K562 (cell line): ENCODE measurements at regions not wholly inside any gene's neighbourhood (a gene's known extent, or its start where the extent isn't known, plus 50 kb on each side); places are given as distances from the start of the nearest gene placed in this dataset.

Experiments
- ATAC-seq: fragments of 200-7000 bp; cut with Tn5 transposase; 3 replicates; pipeline ENCODE4 v1.9.1; 2020; ENCODE audit warnings: moderate library complexity
- BruUV-seq: library from RNA; stranded (reverse); fragments of 400-500 nt; replicated peaks from 2 replicates; lab custom pipeline; 2021; lab: Mats Ljungman, UMichigan
- CTCF ChIA-PET: fragments of 300-600 bp; formaldehyde crosslinking; extraction: SDS; loops from one replicate; lab custom pipeline; 2021; ENCODE audit warnings: low intra/inter-chr PET ratio; lab: Yijun Ruan, JAX
- POLR2A ChIA-PET: fragments of 300-600, 350-650 bp; sonication (Branson Sonifier 250); formaldehyde crosslinking; extraction: SDS; loops from one replicate; lab custom pipeline; 2021; ENCODE audit warnings: antibody characterized with exemption, inconsistent platforms; lab: Yijun Ruan, JAX
- DNase-seq, 4 experiments: peaks; one replicate each; pipeline versions ENCODE4 v3.0.0 to v3.0.0-alpha.2; 2011 to 2018; ENCODE audit warnings: low spot score in 3 of 4, mixed read lengths in 3 of 4; ENCODE audit errors: extremely low read depth in 1 of 4
- FAIRE-seq: peaks from 2 replicates; lab custom pipeline; 2011; peaks lifted over from hg19 to GRCh38; lab: Jason Lieb, UNC
- H2AFZ ChIP-seq: 2 replicates; pipeline ENCODE4 v1.6.0; 2011; ENCODE audit warnings: low read depth, low read length, control low read depth, inconsistent platforms
- H3K27ac ChIP-seq: fragments of 200-600 bp; 3 replicates; pipeline ENCODE4 v1.8.0; 2011; ENCODE audit warnings: low read depth, mild to moderate bottlenecking, control low read depth, inconsistent platforms, low read length, moderate library complexity, mixed read lengths; ENCODE audit errors: extremely low read depth
- H3K27me3 ChIP-seq, 2 experiments: fragments of 300-600 bp in 1 of 2; 2 replicates in 1 of 2; 3 replicates in 1 of 2; pipeline versions ENCODE4 v1.6.0 to v1.8.0; 2011; ENCODE audit warnings: inconsistent platforms in 2 of 2, low read length in 2 of 2, mild to moderate bottlenecking in 1 of 2, mixed read lengths in 1 of 2, moderate library complexity in 1 of 2; ENCODE audit not compliant: control insufficient read depth in 2 of 2, insufficient read depth in 2 of 2
- H3K36me3 ChIP-seq: fragments of 300-600 bp; 3 replicates; pipeline ENCODE4 v1.8.0; 2011; ENCODE audit warnings: mild to moderate bottlenecking, low read length, inconsistent platforms; ENCODE audit not compliant: control insufficient read depth, insufficient read depth
- H3K4me1 ChIP-seq, 2 experiments: fragments of 200-600 bp in 1 of 2; replicated peaks in 1 of 2; 2 replicates in 1 of 2; 3 replicates in 1 of 2; pipeline versions ENCODE4 v1.5.1 to v1.8.0; 2011; ENCODE audit warnings: inconsistent platforms in 2 of 2, low read length in 2 of 2, mild to moderate bottlenecking in 1 of 2, mixed read lengths in 1 of 2, moderate library complexity in 1 of 2; ENCODE audit not compliant: control insufficient read depth in 2 of 2, insufficient read depth in 2 of 2
- H3K4me2 ChIP-seq: 2 replicates; pipeline ENCODE4 v1.6.1; 2011; ENCODE audit warnings: low read length, control low read depth, inconsistent platforms, mixed read lengths; ENCODE audit not compliant: insufficient read depth
- H3K4me3 ChIP-seq: fragments of 200-600 bp; sonication (generic), shearing (Covaris generic); 2 replicates; pipeline ENCODE4 v1.5.1; 2016; ENCODE audit warnings: control low read depth, inconsistent platforms
- H3K79me2 ChIP-seq: fragments of 200-600 bp; 3 replicates; pipeline ENCODE4 v1.8.0; 2011; ENCODE audit warnings: low read length, inconsistent platforms; ENCODE audit not compliant: control insufficient read depth, insufficient read depth
- H3K9ac ChIP-seq, 2 experiments: 2 replicates each; pipeline versions ENCODE4 v1.6.0 to v1.6.1; 2011; ENCODE audit warnings: low read depth in 2 of 2, low read length in 2 of 2, control low read depth in 1 of 2, inconsistent platforms in 1 of 2, mild to moderate bottlenecking in 1 of 2, mixed read lengths in 1 of 2; ENCODE audit not compliant: insufficient read depth in 1 of 2
- H3K9me1 ChIP-seq: one replicate; pipeline ENCODE4 v1.6.0; 2011; ENCODE audit warnings: inconsistent platforms, mild to moderate bottlenecking, low read length, moderate library complexity; ENCODE audit not compliant: control insufficient read depth, insufficient read depth
- H3K9me3 ChIP-seq: replicated peaks from 2 replicates; pipeline ENCODE4 v1.5.1; 2011; ENCODE audit warnings: low read depth, low read length, inconsistent platforms; ENCODE audit not compliant: control insufficient read depth, insufficient read depth
- H4K20me1 ChIP-seq: replicated peaks from 2 replicates; pipeline ENCODE4 v1.6.1; 2011; ENCODE audit warnings: low read length, inconsistent platforms, mixed read lengths; ENCODE audit not compliant: control insufficient read depth, insufficient read depth
- ATF1 ChIP-seq, 2 experiments: fragments of 450-650 bp in 1 of 2; IDR thresholded peaks; 2 replicates each; pipeline ENCODE4 v1.6.1; 2016; ENCODE audit warnings: missing compliant biosample characterization in 1 of 2, missing genetic modification characterization in 1 of 2
- BCL6 ChIP-seq: fragments of 250-450 bp; sonication (Bioruptor Pico); IDR thresholded peaks from 2 replicates; pipeline ENCODE4 v1.4.0; 2020
- CBX2 ChIP-seq: fragments of 200-600 bp; sonication (generic); IDR thresholded peaks from one replicate; pipeline ENCODE4 v1.6.1; 2012; ENCODE audit warnings: mild to moderate bottlenecking, low read length, inconsistent platforms; ENCODE audit not compliant: insufficient read depth, poor library complexity, severe bottlenecking
- CCNT2 ChIP-seq: IDR thresholded peaks from 2 replicates; pipeline ENCODE4 v1.6.1; 2011; ENCODE audit warnings: borderline replicate concordance, low read depth, mild to moderate bottlenecking, moderate library complexity, mixed read lengths, low read length; ENCODE audit not compliant: insufficient read length; ENCODE audit errors: extremely low read depth
- ETV6 ChIP-seq, 3 experiments: fragments of 150-350 bp in 1 of 3; sonication (generic) in 1 of 3; formaldehyde crosslinking in 1 of 3; IDR thresholded peaks; 2 replicates each; pipeline versions ENCODE4 v1.6.1 to v1.8.0; 2014 to 2022; ENCODE audit warnings: borderline replicate concordance in 2 of 3, low read depth in 2 of 3, antibody characterized with exemption in 1 of 3, low read length in 1 of 3, mild to moderate bottlenecking in 1 of 3, missing genetic modification reagents in 1 of 3
- MAX ChIP-seq: sonication (generic); formaldehyde crosslinking; IDR thresholded peaks from 2 replicates; pipeline ENCODE4 v1.9.0; 2022; ENCODE audit warnings: mild to moderate bottlenecking, missing genetic modification reagents
- NKRF ChIP-seq: fragments of 450-650 bp; IDR thresholded peaks from 2 replicates; pipeline ENCODE4 v1.6.1; 2016; ENCODE audit warnings: borderline replicate concordance
- RNF2 ChIP-seq: sonication (generic); IDR thresholded peaks from 2 replicates; pipeline ENCODE4 v1.6.1; 2016
- SETDB1 ChIP-seq: IDR thresholded peaks from one replicate; pipeline ENCODE4 v1.6.1; 2012; ENCODE audit warnings: low read length, control low read depth, inconsistent platforms
- TCFL5 ChIP-seq: fragments of 250-450 bp; sonication (Bioruptor Pico); conservative IDR thresholded peaks from 2 replicates; pipeline ENCODE4 v1.6.1; 2021; ENCODE audit warnings: mild to moderate bottlenecking, moderate library complexity, matching md5 sums
- ZBTB5 ChIP-seq: fragments of 450-650 bp; IDR thresholded peaks from 2 replicates; pipeline ENCODE4 v1.6.1; 2017; ENCODE audit warnings: antibody characterized with exemption
- WGBS: fragments of 100-300 bp; shearing (Covaris generic); methylation state at CpG from one replicate; pipeline ENCODE4 v1.1.6; 2016; ENCODE audit warnings: low coverage, mixed read lengths; ENCODE audit not compliant: insufficient coverage; ENCODE audit errors: missing lambda C conversion rate; 5-methylcytosine and 5-hydroxymethylcytosine counted together
- in situ Hi-C: fragments of 300-500 bp; cut with MboI; formaldehyde crosslinking; loops from 4 replicates; pipeline ENCODE4 v1.15.0; 2018; ENCODE audit warnings: inconsistent platforms, mixed read lengths
- intact Hi-C: fragments of 100-400 bp; cut with micrococcal nuclease; formaldehyde crosslinking; loops from 2 replicates; pipeline ENCODE4 v1.14.2; 2022

GRCh38 chr6:6479785-6480184 is 108.7 kb upstream of the LY86 start:
- DNase-seq, result no peak
- no peak for ATAC-seq
- Histone ChIP-seq H3K36me3 (no peaks in the 10 kb centered on the region), H3K4me3 (no peak overlapping the region), H2AFZ (no peak overlapping the region), H3K9ac (no peak overlapping the region), H3K4me1 (no peaks in the 10 kb centered on the region), H3K4me2 (no peak overlapping the region), H4K20me1 (no peaks in the 10 kb centered on the region), H3K27me3 (peaks cover 0 to 5% of the 10 kb centered on the region in 2 experiments; a peak in 2 of 5 replicates), H3K9me1 (no peaks in the 10 kb centered on the region), H3K9me3 (no peaks in the 10 kb centered on the region), H3K27ac (no peak overlapping the region), H3K79me2 (no peaks in the 10 kb centered on the region)
- CTCF ChIA-PET, result no interaction called here
- BruUV-seq, result no TSS peak
- POLR2A ChIA-PET, result interaction anchor here (0.6 kb wide), 1 partner anchor 533 kb away, joined by 3 read pairs; no protein-coding TSS in a partner anchor
- intact Hi-C loops (no loop called here), in situ Hi-C loops (no loop called here)
- 4% methylated on average over 6 of the region's 6 CpGs for WGBS
- FAIRE-seq, result peak; percentile 40
- TF ChIP-seq CCNT2, result no peak
- TF ChIP-seq, all 486 proteins: peak for 0

- DNase-seq, result peak in 1 of 4 experiments; percentile 7
- FAIRE-seq, result no peak
- no TSS peak for BruUV-seq
- Histone ChIP-seq H3K4me1 (no peaks in the 10 kb centered on the region), H3K27me3 (peaks cover 0 to 5% of the 10 kb centered on the region in 2 experiments; a peak in 1 of 5 replicates), H4K20me1 (no peaks in the 10 kb centered on the region), H3K9me3 (no peaks in the 10 kb centered on the region), H3K27ac (no peak overlapping the region), H3K79me2 (no peaks in the 10 kb centered on the region), H3K4me3 (no peak overlapping the region), H3K4me2 (no peak overlapping the region), H3K36me3 (no peaks in the 10 kb centered on the region), H3K9ac (no peak overlapping the region), H3K9me1 (no peaks in the 10 kb centered on the region), H2AFZ (no peak overlapping the region)
- ChIA-PET CTCF (no interaction called here), POLR2A (no interaction called here)
- 0 out of 3 replicates have a peak, but pooled peaks have one; percentile 33 for ATAC-seq
- in situ Hi-C loops (no loop called here), intact Hi-C loops (no loop called here)
- WGBS, result 0% methylated on average over 5 of the region's 5 CpGs
- TF ChIP-seq NKRF (no peak), ATF1 (CRISPR knock-in tag; IDR thresholded peaks at IDR 0.05) (no peak), ATF1 (tag; IDR thresholded peaks at IDR 0.05) (no peak), BCL6 (CRISPR knock-in tag) (no peak), ETV6 (IDR thresholded peaks at IDR 0.05; ENCODE audit: borderline replicate concordance in 1 of 2, low read depth in 2 of 2, low read length in 1 of 2) (no peak), ETV6 (CRISPR knock-in tag; IDR thresholded peaks at IDR 0.05; ENCODE audit: borderline replicate concordance) (no peak), RNF2 (no peak), MAX (CRISPR knock-in tag) (no peak), TCFL5 (CRISPR knock-in tag) (no peak), ZBTB5 (no peak), SETDB1 (no peak), CBX2 (no peak)
These were observed 106.3 kb upstream of the LY86 start for GRCh38 chr6:6482256-6482655.
